GM10248 (cell line): ENCODE measurements at regions not wholly inside any gene's neighbourhood (a gene's known extent, or its start where the extent isn't known, plus 50 kb on each side); places are given as distances from the start of the nearest gene placed in this dataset.

ENCODE experiments used
- CTCF ChIA-PET: fragments of 300-600 bp; sonication (Branson Sonifier 250); formaldehyde crosslinking; extraction: SDS; loops from one replicate; lab custom pipeline; 2021; ENCODE audit warnings: antibody characterized with exemption; lab: Yijun Ruan, JAX
- POLR2A ChIA-PET: fragments of 350-650 bp; sonication (Branson Sonifier 250); formaldehyde crosslinking; extraction: SDS; loops from one replicate; lab custom pipeline; 2020; ENCODE audit warnings: antibody characterized with exemption; lab: Yijun Ruan, JAX
- DNase-seq: peaks from one replicate; pipeline ENCODE4 v3.0.0; 2012; ENCODE audit errors: extremely low spot score
- CTCF ChIP-seq: IDR thresholded peaks from 2 replicates; pipeline ENCODE4 v1.5.1; 2012; ENCODE audit warnings: mild to moderate bottlenecking, low read depth; ENCODE audit errors: extremely low read depth, missing control alignments, control extremely low read depth

- CTCF ChIA-PET = no interaction called here
- POLR2A ChIA-PET = no interaction called here
- TF ChIP-seq CTCF = no peak
- DNase-seq = no peak
Observed at GRCh38 chr7:138308136-138308535, 151.9 kb upstream of the TRIM24 start.

GRCh38 chr7:138309186-138309585 lies 150.9 kb upstream of the TRIM24 start:
- DNase-seq = no peak
- ChIA-PET CTCF (interaction anchor here (1.2 kb wide), 1 partner anchor 85 kb away, joined by 3 read pairs; no protein-coding TSS in a partner anchor), POLR2A (no interaction called here)
- TF ChIP-seq CTCF = no peak

DNA sequence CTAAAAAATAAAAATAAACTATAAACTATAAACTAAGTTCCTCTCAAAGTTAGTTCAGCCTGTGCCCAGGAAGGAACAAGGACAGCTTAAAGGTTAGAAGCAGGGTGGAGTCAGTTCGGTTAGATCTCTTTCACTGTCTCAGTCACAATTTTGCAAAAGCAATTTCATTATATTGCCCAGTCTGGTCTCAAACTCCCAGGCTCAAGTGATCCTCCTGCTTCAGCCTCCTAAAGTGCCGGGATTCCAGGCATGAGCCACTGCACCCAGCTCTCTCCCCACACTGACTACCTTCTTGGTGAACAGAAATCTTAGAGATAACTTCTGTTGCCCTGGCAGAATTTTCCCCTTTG lies 146.3 kb upstream of the TRIM24 start:
- no peak for TF ChIP-seq CTCF
- DNase-seq = no peak
- ChIA-PET POLR2A (no interaction called here), CTCF (interaction anchor here (1.2 to 1.5 kb wide), 2 partner anchors 13 to 16 kb away, joined by 3 read pairs; no protein-coding TSS in a partner anchor)

DNA sequence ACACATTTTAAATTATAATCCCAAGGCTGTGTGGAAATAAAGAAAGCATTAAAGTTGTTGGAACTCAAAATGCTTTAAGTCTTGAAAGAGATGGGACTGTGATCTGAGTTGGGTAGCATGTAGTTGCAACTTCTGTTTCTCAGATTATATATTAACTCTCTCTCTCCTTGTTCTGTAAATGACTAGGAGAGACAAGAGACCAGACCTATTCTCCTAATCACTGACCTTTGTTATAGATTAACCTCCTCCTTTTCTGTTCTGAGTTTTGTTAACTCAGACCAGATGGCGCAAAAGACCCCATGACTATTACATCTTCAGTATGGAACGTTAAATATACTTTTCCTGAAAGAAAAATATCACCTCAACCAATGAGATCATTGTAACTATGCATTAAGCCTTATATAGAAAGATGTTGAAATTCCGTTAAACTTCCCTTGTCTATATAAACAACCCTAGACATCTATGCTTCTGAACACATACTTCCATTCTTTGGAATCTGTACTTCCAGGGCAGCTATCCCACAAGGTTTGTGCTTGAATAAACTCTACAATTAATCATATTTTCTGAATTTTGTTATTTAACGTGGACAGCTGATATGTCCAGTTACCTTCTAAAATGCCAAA lies 143.5 kb upstream of the TRIM24 start:
- peak; percentile 21 for DNase-seq
- ChIA-PET CTCF (no interaction called here), POLR2A (no interaction called here)

DNA sequence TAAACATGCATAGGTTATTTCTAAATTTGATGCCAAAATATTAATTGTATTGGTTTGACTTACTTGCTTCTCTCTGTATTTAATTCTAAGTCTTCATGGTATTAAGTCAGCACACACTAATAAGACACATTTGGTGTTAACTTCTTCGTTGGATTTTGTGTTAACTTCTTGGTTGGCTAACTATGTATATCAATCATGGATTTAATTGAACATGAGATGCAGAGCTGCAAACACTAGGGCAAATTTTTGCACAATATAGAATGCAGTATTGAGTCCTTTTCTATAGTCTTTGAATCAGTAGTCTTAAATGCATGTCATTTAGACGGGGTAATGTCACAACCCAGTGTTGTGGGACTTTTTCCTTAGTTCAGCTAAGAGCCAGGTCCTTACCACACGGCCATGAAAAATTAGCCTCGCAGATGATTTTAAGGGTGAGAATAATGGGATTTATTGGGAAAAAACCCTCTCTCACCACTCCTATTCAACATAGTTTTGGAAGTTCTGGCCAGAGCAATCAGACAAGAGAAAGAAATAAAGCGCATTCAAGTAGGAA lies 142.9 kb upstream of the TRIM24 start:
- no peak for TF ChIP-seq CTCF
- no peak for DNase-seq
- POLR2A ChIA-PET = no interaction called here
- CTCF ChIA-PET = no interaction called here

More for the DNA sequence above, 143.5 kb upstream of the TRIM24 start:
- no peak for TF ChIP-seq CTCF

DNA sequence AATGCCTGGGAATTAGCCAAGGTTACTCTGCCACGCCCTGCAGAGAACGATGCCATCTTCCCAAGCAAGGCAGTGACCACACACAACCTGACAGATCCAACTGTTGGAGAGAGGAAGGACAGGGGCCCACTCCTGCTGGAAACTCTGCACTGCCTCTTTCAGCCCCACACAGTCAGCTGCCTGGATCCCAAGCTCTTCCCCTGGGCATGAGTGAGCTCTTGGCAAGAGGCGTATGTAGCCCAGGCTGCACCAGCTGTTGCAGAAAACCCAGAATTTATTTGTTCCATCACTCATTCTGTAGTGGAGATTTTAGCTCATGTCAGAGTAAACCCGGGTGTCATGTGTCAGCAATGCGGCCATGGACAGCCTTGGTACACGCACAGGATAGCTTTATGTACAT lies 135.1 kb upstream of the TRIM24 start:
- TF ChIP-seq CTCF = no peak
- POLR2A ChIA-PET = no interaction called here
- CTCF ChIA-PET = no interaction called here
- DNase-seq = no peak
